ENCODE measurements at regions not wholly inside any gene's neighbourhood (a gene's known extent, or its start where the extent isn't known, plus 50 kb on each side); places are given as distances from the start of the nearest gene placed in this dataset.

DNA sequence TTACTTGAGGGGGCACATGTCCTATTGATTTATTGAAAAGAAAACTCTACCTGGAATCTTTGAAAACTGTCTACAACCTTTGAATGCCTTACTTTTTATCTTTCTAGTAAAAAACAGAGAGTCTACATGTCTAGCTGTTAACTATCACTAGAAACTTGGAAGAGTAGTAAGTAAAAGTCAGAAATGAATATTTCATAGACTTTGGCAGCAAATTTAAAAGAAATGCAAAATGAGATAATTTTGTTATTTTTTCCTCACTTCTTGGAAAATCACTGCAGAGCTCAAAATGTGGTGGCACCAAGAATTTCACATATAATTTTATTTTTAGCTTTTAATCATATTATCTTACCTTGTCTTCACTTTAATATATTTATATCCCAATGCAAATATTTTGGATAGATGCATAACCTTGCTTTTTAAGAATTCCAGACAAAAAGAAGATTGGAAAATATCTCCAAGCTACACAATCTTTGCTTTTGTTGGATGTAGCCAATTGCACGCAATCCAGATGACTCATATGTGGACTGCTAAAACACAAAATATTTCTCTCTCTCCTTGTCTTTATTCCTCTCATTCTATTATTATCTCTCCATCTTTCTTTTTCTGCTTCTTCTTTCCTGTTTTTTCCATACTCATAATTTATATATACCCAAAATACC lies 92.2 kb upstream of the DSEL start:
- Histone ChIP-seq H3K14ac (ENCODE audit: insufficient read length) (no peak overlapping the region), H2AFZ (ENCODE audit: low read length) (no peak overlapping the region), H3K79me1 (ENCODE audit: low read depth, low read length) (no peaks in the 10 kb centered on the region), H2BK20ac (ENCODE audit: low read length) (no peak overlapping the region), H2BK12ac (ENCODE audit: low read depth, low read length) (no peak overlapping the region), H3K23me2 (ENCODE audit: low read depth, low read length) (no peaks in the 10 kb centered on the region), H3K56ac (replicated peaks; ENCODE audit: insufficient read length, low read depth, low read length) (no peak overlapping the region), H4K5ac (ENCODE audit: insufficient read length, low read depth, low read length) (no peak overlapping the region), H3K9me3 (ENCODE audit: insufficient read depth in 2 of 2, low read depth in 1 of 2, low read length in 1 of 2) (peaks cover 0 to under 1% of the 10 kb centered on the region in 2 experiments; a peak in 2 of 4 replicates), H3K18ac (ENCODE audit: extremely low read depth, low read length) (no peak overlapping the region), H4K20me1 (replicated peaks in 1 of 2; ENCODE audit: control insufficient read depth in 1 of 2, insufficient read depth in 2 of 2, low read length in 2 of 2) (no peaks in the 10 kb centered on the region), H3K4ac (replicated peaks; ENCODE audit: insufficient read length, low read depth, low read length) (no peak overlapping the region), H2BK15ac (ENCODE audit: low read length) (no peak overlapping the region), H2BK120ac (replicated peaks; ENCODE audit: low read depth, low read length) (no peak overlapping the region), H2AK5ac (ENCODE audit: low read depth, low read length) (no peak overlapping the region), H4K91ac (replicated peaks; ENCODE audit: insufficient read length, low read length) (no peak overlapping the region), H3K23ac (ENCODE audit: insufficient read length) (no peak overlapping the region), H3K27ac (ENCODE audit: low read depth, low read length) (no peak overlapping the region), H3K36me3 (ENCODE audit: control insufficient read depth in 2 of 4, insufficient read depth in 4 of 4, low read length in 3 of 4) (no peaks in the 10 kb centered on the region), H3K4me3 (ENCODE audit: extremely low read depth in 1 of 4, insufficient read depth in 2 of 4, low read depth in 3 of 4, low read length in 4 of 4) (no peak overlapping the region), H2BK5ac (ENCODE audit: low read depth, low read length) (no peak overlapping the region), H3K4me2 (ENCODE audit: insufficient read depth in 1 of 2, low read depth in 2 of 2, low read length in 2 of 2) (no peak overlapping the region), H3K79me2 (ENCODE audit: control insufficient read depth in 1 of 2, insufficient read depth in 2 of 2, low read length in 2 of 2) (no peaks in the 10 kb centered on the region), H3K27me3 (replicated peaks in 1 of 4; ENCODE audit: control insufficient read depth in 3 of 4, extremely low read depth in 1 of 4, insufficient read depth in 3 of 4, low read length in 3 of 4) (no peaks in the 10 kb centered on the region), H4K8ac (ENCODE audit: extremely low read depth, insufficient read depth, low read length) (no peak overlapping the region), H3K4me1 (replicated peaks in 1 of 4; ENCODE audit: control insufficient read depth in 3 of 4, insufficient read depth in 4 of 4, low read length in 3 of 4) (peaks cover 0 to 4% (median 0%) of the 10 kb centered on the region in 4 experiments; a peak in 1 of 7 replicates), H3K9ac (replicated peaks in 1 of 4; ENCODE audit: extremely low read depth in 1 of 4, low read depth in 3 of 4, low read length in 3 of 4) (no peak overlapping the region)
- WGBS, 2 experiments (ENCODE audit: extremely low coverage in 1 of 2, insufficient coverage in 1 of 2, insufficient read length in 1 of 2, insufficient replicate concordance in 2 of 2, low coverage in 1 of 2, low lambda C conversion rate in 2 of 2, missing lambda C conversion rate in 1 of 2) = 100% methylated on average over 1 of the region's 1 CpG; no CpG with 5 or more reads in 1 of the 2 experiments
- no peak for TF ChIP-seq MAX (IDR thresholded peaks at IDR 0.05)
- no peak for FAIRE-seq
- CTCF ChIA-PET (ENCODE audit: partially characterized antibody) = no interaction called here
- DNase-seq (ENCODE audit: low read depth in 1 of 2, low spot score in 2 of 2) = no peak
- POLR2A ChIA-PET (ENCODE audit: partially characterized antibody) = no interaction called here
